HG02970 (cell line): ENCODE measurements at regions not wholly inside any gene's neighbourhood (a gene's known extent, or its start where the extent isn't known, plus 50 kb on each side); places are given as distances from the start of the nearest gene placed in this dataset.
"Not testable (repeated sequence)": the region's sequence is repeated elsewhere in the genome, so short reads cannot be mapped to it uniquely, and the experiment has no call there.

Experiments used
- ATAC-seq: cut with Tn5 transposase; IDR thresholded peaks from one replicate; pipeline ENCODE4 v1.9.1; 2021; ENCODE audit warnings: mild to moderate bottlenecking, moderate library complexity, moderate number of reproducible peaks; ENCODE audit not compliant: unreplicated experiment, low FRiP score

DNA sequence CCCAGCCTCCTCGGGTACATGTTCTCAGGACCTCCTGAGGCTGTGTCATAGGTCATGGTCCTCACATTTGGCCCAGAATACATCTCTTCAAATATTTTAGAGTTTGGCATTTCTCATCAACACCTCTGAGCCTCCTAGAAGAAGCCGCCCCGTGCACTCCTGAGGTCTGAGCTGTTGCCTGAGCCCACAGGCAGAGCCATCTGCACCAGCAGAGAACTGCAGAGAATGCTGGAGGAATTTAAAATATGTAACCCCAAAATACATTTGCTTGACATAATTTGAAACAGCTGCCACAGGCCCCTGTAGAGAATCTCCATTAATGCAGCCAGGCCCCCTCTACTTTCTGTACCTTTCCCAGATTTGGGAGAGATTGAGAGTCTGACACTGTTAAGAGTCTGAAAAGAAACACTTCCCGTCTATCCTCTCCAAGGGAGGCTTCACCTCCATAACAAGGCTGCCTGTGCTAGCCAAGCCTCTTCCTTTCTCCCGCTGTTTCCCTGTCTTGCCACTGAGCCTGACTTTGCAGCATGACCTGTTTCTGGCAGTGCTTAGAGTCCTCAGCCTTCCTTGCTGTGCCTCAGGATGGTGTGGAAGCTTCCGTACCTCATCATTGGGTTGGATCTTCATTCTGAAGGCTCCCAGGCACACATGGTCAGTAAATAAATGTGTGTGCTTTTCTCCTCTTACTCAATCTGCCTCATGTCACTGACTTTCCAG, 95.4 kb upstream of the SFSWAP start:
- no peak for ATAC-seq

DNA sequence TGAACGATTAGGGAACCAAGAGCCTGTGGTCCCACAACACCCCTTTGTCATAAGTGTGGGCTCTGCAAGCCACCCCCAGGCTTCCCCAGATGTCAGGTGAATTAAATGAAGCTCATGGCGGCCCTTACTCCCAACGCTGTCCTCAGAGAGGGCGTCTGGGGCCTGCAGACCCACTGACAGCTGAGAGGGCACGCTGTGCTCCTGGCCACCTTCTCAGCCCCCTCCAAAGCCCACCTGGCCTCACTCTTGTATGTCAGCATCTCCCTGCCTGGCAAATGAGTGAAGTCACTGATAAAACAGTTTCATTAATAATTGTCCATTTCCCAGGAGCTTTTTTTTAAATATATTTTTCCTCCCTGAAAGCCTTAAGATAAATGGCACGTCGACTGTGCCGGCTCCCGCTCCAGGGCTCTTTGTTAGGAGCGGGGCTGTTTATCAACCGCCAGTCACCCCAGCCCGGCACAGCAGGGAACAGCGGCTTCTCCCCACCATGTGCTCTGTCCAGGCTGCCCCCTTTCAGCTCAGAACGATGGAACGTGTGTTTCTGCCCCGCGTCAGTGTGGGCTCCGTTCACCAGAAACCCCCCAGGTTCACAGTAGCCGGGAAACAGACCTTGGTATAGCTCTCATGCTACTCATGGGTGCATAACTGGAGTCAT, 94.7 kb upstream of the SFSWAP start:
- ATAC-seq, result no peak

DNA sequence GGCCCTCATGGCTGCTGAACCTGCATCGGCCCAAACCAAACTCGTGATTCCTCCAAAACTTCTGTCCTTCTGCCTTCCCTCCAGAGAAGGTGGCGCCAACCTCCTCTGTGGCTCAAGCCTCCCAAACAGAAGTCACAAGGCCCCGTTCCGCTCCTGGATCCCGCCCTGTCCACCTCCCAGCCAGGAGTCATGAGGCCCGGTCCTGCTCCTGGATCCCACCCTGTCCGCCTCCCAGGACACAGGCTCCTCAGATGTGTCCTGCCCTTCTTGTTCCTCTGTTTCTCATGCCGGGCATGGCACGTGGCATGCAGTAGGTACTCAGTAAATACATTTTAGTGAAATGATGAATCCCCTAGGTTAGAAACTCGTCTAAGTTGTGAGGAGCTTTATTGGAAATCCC, 94.2 kb upstream of the SFSWAP start:
- no peak for ATAC-seq

DNA sequence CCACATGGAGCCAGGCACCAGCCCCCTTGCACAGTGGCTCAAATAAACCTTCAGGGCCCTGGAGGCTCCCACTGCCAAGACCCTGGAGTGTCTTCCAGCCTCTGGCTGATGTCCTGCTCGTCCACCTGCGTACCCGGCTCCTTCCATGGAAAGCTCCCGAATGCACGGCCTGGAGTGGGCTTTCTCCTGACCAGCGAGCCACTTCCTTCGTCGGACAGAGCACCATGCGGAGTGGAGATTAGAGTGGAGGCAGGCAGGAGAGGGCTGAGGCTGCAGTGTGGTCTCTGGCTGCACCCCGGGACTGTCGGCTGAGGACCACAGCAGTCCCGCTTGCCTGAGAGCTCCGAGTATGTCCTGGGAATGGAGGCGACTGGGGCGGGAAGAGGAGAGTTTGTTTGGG, 93.7 kb upstream of the SFSWAP start:
- no peak for ATAC-seq

DNA sequence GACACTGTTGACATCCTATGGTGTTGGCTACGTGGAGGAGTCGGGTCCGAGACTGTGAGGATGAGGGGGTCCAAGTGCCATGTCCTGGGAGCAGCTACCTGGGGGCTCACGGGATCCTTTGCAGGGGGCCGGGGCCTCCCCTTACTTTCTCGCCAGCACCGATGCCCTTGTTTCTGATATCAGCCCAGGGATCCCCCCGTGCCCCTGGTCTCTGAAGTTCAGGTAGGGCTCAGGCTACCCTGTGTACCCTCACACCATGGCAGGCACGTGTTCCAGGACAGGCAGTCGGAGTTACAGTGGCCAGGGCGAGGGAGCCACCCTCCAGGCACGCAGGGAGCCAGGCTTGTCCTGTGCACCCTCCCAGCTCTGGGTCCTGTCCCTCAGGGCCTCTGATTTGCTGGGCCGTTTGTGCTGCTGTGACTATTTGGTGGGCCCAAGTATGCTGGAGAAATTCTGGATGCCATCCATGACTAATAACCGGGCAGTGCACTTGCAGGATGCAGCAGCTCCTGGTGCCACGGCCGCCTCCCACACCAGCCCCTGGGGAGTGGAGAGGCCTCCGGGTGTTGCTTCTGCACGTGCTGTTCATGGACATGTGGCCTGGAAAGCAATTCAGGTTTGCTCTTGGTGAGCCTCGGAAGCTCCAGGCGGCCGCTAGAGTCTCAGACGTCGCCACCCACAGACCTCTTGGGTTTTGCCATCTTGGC, 93.1 kb upstream of the SFSWAP start:
- no peak for ATAC-seq

DNA sequence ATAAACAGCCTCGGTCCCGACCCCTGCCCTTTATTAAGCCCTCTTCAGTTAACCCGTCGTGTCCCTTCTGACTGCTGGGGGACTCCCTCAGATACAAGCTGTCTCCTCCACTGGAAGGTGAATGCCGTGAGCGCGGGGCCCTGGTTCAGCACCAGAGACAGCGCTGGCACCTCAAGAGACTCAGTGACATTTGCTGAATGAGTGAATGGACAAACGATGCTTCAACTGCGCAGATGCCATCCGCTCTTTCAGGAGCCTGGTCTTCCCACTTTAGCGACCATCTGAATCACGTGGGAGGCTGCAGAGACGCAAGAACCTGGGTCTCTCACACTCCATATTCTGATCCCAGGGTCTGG, 92.6 kb upstream of the SFSWAP start:
- ATAC-seq, result no peak

DNA sequence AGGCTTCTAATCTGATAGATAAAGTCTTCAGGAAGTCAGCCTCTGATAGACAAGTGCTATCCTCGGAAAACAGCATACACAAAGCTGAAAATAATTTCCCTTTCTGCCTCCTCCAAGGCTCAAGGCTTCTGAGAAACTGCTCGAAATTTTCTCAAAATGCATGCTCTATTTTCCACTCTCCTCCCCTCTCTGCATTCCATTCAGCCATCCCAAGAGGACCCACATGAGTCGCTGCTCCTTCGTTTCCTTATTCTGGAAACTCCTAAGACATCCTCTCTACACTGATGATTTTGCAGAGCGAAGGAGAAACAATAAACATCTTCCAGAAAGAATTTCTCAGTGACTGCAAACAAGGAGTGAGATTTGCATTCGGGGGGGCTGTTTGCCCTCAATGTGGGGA, 92.2 kb upstream of the SFSWAP start:
- ATAC-seq, result no peak

DNA sequence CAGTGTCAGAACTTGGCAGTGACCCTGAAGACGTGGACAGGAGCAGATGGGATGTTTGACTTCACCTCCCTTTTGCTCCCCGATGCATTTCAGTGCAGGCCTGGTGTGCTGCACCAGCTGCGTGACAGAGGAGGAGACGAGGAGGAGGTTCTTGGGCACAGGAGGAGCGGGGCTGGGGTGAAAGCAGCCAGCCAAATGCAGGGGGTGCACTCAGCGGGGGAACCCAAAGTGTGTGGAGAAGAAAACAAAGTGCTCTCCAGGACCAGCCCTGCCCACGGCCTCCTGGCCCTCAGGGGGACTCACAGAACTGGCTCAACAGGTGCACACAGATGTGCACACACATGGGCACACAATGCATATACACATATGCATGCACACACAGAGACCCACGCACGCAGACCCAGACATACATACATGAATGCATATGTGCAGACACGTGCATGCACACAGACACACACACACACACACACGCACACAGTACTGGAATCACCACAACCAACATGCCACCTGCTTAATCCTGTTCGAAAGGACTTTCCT, 91.7 kb upstream of the SFSWAP start:
- ATAC-seq, result no peak

DNA sequence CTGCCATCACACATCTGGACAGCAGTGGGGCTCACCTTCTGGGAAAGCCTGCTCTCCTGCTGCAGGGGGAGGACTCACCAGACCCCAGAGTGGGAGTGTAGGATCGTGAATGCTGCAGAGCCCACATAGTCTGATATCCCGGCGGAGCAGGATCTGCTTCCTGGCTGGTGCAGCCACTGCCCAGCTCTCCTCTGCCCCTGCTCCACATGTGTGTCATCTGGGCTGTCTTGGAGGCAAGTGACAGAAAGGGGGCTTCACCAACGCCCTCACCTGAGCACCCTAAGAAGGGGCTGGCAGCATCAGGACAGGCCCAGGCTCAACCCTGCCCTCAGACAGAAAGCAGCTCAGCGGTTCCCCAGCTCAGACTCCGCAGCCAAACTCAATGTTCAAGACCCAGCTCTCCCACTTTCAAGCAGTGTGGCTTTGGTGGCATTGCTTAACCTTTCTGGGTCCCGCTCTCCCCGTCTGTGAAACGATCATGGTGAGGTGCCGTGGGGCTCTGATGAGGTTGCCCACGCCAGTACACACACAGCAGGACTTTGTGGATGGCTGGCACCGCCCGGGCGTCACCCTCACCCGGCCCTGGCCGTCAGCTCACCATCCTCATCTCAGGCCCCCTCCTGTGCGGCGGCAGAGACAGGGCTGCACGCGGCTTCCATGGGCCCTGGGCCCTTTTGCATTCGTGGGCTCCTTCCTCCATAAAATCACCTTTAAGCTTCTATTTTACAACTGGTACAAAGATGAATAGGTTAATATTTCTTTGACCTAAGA, 91.0 kb upstream of the SFSWAP start:
- no peak for ATAC-seq

DNA sequence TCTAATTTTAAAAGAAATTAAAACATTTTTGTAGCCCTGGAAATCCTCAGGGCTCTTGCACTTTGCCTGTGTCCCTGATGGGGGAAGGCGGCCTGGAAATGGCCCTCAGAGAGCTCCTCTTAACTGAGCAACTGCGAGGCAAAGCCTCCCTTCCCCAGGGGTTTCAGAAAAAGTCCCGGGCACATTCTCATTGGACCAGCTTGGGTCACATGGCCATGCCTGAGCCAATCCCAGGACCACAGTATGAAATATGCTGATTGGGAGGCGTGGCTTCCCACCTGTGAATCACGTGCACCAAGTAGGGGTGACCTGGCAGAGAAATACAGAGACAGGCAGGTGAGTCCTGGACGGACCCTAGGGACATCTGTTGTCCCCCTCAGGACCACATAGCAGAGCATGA, 90.4 kb upstream of the SFSWAP start:
- ATAC-seq, result no peak

DNA sequence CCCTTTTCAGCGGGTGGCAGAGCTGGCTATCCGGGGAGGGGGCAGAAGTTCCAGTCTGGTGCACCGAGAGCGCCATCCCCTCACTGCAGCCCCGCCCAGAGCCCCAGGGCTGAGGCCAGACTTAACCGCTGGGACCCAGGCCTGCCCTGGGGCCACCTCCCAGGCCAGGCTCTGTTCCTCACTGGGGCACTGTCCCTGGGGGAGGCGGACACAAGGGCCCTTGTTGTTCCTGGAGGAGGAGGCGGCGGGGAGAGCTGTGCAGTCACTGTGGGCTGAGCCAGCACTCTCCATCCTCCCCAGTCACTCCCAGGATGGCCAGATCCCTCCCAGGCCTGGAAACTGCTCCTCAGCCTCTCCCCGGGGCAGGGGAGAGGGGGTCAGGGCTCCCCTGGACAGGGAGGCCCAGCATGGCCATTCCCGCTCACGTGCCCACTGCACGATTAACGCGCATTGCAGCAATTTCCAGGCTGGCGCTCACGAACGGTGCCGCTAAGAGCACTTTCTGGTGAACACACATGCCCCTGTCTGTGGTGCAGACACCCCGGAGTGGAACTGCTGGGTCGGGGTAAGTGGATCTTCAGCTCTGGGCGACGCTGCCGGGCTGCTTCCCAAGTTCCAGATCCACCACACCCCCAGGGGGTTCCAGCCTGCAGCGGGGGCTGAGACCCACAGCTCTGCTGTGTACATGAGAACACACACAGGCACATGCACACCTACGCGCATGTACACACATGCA, 89.8 kb upstream of the SFSWAP start:
- ATAC-seq, result no peak

DNA sequence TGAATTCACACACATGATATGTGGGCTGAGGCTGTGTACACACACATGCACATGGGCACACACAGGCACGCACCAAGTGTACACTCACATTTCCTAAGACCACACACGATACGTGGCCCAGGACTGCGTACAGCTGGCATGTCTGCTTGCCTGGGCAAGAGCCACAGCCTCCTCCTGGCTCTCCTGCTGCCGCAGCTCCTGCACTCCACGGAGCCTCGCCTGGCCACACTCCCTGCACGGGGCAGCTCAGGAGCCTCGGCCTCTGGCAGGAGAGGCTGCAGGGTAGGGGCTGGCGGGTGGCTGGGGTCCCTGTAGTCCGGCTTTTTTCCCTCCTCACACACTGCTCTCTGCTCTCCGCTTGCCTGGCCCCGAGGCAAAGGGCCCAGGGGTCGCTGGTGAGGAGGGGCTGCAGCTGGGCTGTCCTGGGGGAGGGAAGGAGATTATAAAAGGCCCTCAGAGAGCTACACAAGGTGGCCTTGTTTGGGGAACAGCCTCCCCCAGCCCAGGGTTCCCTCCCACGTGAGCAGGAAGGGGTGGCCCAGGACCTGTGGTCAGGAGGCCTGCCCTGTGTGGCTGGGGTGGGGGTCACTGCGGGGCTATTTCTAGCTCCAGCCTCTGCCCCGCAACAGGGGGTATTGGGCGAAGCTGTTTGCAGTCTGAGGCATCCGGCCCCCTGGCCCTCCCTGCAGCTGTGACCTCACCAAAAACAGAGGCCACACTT, 89.0 kb upstream of the SFSWAP start:
- ATAC-seq, result no peak

DNA sequence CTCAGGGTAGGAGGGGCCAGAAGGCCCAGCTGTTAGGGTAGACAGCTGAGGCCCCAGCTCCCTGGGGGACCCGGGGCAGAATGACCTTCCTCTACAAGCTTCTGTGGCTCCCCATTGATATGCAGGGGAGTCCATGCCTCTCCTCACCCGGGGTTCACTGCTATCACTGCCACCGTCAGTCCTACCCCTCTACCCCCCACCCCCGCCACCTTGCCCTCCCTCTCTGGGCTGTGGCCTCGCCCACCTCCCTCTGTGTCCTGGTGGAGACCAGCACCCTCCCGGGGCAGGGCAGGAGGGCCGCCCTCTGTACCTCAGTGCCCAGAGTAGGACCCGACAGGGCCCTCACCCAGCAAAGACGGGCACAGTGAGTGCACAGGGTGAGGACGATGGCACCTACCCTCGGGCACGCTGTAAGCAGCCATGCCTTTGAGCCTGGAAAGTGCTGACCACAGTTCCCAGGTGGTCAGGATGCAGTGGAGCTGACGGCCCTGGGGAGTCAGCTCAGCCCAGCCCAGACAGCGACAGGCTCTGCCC, 88.4 kb upstream of the SFSWAP start:
- ATAC-seq, result no peak

DNA sequence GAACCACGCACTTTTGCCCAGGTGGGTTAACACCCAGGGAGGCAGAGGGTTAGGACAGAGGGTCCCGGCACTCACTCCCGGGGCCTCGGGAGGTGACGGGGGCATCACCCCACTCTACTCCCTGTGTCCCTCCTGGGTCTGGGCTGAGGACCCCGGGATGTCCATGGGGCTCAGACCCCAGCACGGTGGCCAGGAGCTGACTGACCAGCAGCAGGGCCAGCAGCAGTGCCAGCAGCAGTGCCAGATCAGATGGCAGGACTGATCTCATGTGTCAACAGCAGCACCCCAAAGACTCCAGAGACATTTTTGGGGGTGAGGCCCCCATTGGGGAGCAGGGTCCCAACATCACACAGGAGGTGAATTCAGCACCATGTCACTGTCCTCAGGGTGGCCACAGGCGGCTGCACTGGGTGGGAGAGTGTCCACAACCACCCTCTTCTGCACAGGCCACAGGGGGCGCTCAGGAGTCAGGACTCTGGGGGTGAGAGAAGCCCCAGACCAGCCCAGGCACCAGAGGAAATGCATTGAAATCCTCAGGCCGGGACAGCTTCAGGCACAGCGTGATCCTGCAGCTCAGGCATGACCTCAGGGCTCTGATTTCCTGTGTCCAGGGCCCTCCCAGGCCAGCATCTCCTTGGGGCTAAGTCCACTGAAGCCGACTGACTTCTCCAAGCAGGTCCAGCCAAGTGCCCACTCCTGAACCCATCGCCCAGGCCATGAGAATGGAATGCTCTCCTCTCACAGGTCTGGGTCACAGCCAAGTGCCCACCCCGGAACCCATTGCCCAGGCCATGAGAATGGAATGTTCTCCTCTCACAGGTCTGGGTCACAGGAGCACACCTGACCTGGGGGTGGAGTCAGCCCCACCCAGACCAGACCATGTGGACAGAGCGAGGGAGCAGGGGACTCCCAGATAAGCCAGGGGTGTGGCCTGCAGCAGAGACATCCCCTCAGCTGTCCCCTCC, 87.2 kb upstream of the SFSWAP start:
- not testable (repeated sequence) for ATAC-seq

DNA sequence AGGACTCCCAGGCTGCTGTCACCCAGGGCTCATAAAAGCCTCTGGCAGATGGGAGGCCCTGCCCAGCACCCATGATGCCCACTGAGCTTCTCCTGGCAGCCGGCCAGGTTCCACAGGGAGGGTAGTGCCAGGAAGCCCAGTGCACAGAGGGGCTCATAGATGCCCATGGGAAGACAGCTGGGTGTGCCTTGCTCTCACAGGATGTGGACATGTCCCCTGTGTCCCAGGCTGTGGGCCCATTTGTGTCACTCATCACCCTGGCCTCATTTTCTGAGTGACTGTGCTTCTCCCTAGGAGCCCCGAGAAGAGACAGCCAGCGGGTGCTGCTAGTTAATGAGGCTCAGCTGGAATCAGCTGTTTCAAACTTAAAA, 86.5 kb upstream of the SFSWAP start:
- ATAC-seq, result not testable (repeated sequence)

DNA sequence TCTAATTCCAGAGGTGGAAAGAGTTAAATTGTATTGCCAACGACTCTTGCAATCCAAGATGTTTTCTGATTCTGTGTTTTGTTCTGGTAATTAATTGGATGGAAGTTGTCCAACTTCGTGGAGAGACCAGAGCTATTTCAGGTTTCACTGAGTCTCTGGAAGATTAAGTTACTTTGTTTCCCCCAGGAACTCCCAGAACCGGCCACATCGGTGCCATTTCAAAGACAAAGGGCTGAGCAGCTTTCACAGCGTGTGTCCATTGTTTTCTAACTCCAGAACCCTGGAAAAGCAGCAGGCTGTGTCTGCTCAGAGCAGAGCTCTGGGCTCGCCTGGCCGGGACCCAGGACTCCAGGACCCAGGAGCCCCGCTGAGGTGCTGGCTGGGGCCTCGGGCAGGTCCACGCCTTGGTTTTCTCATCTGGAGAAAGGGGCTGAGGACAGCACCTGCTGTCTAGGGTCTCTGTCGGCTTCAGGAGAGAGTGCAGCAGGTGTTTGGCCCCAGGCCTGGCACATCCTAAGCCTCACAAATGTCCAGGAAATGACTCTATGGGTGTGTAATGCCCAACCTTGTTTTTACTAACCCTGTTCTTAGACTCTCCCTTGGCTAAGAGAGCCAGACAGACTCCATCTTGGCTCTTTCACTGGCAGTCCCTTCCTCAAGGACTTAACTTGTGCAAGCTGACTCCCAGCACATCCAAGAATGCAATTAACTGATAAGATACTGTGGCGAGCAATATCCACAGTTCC, 86.0 kb upstream of the SFSWAP start:
- not testable (repeated sequence) for ATAC-seq

DNA sequence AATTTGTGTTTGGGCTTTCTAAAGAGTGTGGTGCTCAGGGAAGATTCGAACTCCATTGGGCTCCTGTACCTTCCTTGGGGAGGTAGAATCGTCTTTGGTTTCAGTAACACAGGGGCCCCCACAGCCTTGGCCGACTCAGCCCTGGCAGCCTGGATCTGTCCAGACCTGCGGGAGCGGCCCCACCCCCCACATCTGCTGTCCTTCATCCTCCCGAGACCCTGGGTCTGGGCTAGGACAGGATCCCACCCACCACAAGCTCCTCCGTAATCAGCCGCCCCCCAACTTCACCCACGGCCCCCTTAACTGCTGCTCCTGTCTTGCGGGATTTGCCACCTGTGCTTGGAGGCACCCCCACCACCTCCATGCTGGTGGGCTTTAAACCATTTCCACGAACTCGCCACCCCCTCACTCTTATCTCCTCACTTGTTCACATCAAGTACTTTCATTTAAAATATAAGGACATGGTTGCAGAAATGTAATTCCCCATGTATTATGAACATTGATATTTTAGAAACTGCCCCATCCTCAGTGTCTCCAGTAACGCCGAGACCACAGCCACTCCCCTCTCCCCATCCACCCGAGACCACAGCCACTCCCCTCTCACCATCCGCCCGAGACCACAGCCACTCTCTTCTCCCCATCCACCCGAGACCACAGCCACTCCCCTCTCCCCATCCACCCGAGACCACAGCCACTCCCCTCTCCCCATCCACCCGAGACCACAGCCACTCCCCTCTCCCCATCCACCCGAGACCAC, 84.7 kb upstream of the SFSWAP start:
- not testable (repeated sequence) for ATAC-seq
